SK-N-SH (cell line): ENCODE measurements at regions not wholly inside any gene's neighbourhood (a gene's known extent, or its start where the extent isn't known, plus 50 kb on each side); places are given as distances from the start of the nearest gene placed in this dataset.

Source experiments
- EZH2phosphoT487 ChIP-seq: fragments of 200-600 bp; sonication (generic); IDR thresholded peaks from 2 replicates; pipeline ENCODE4 v1.6.1; 2017; ENCODE audit warnings: low read depth, mixed run types, mild to moderate bottlenecking, antibody characterized with exemption, moderate library complexity, borderline replicate concordance
- JUND ChIP-seq: IDR thresholded peaks from 2 replicates; pipeline ENCODE4 v1.4.0; 2012
- POLR2AphosphoS5 ChIP-seq: IDR thresholded peaks from 2 replicates; pipeline ENCODE4 v1.6.1; 2012; ENCODE audit warnings: low read depth, low read length
- RAD21 ChIP-seq: IDR thresholded peaks from 2 replicates; pipeline ENCODE4 v1.6.1; 2012; ENCODE audit warnings: mild to moderate bottlenecking, low read length
- SIN3A ChIP-seq: IDR thresholded peaks from 2 replicates; pipeline ENCODE4 v1.6.1; 2012; ENCODE audit warnings: low read depth, mild to moderate bottlenecking, low read length, moderate library complexity, borderline replicate concordance
- TAF1 ChIP-seq: IDR thresholded peaks from 2 replicates; pipeline ENCODE4 v1.6.1; 2012; ENCODE audit warnings: low read depth, mild to moderate bottlenecking, low read length, moderate library complexity, borderline replicate concordance
- TF ChIP-seq, protein P1 (sequence below): fragments of 200-600 bp; sonication (generic); IDR thresholded peaks from 2 replicates; pipeline ENCODE4 v1.6.1; 2017; ENCODE audit warnings: antibody characterized with exemption, mild to moderate bottlenecking, moderate library complexity
- TF ChIP-seq, protein P2 (sequence below): IDR thresholded peaks from 2 replicates; pipeline ENCODE4 v1.4.0; 2012; ENCODE audit warnings: low read depth
- TF ChIP-seq, protein P3 (sequence below): IDR thresholded peaks from 2 replicates; pipeline ENCODE4 v1.6.1; 2012; ENCODE audit warnings: mild to moderate bottlenecking, low read depth, low read length, moderate library complexity
- TF ChIP-seq, protein P4 (sequence below): fragments of 150-350 bp; IDR thresholded peaks from 2 replicates; pipeline ENCODE4 v1.6.1; 2017; ENCODE audit warnings: antibody characterized with exemption, low read length, low read depth, borderline replicate concordance

DNA sequence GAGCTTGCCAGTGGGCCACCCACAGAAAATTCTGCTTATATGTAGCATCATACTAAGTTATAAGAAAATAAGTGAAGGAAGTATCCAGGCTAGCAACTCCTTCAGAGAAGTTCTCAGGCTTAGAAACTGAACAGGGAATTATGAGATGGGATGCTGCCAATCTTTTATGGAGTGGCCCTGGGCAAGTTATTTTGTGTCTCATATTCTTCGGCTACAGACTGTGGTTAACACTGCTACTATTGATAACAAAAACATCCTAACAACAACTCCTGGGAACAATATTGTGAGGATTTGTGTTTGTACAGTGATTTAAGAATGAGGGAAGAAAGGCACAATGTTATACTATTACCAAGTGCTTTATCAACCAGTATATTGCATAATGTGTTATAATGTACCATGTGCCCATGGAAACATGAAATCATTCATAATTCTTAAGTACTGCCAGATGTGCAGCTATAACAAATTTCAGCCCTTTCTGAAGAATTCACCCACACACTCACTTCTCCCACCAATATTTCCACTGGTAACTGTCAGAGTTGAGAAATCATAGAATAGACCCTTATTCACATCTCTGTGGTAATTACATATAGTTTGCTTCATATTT lies 113.3 kb upstream of the SOX5 start:
- TF ChIP-seq, protein P1, sequence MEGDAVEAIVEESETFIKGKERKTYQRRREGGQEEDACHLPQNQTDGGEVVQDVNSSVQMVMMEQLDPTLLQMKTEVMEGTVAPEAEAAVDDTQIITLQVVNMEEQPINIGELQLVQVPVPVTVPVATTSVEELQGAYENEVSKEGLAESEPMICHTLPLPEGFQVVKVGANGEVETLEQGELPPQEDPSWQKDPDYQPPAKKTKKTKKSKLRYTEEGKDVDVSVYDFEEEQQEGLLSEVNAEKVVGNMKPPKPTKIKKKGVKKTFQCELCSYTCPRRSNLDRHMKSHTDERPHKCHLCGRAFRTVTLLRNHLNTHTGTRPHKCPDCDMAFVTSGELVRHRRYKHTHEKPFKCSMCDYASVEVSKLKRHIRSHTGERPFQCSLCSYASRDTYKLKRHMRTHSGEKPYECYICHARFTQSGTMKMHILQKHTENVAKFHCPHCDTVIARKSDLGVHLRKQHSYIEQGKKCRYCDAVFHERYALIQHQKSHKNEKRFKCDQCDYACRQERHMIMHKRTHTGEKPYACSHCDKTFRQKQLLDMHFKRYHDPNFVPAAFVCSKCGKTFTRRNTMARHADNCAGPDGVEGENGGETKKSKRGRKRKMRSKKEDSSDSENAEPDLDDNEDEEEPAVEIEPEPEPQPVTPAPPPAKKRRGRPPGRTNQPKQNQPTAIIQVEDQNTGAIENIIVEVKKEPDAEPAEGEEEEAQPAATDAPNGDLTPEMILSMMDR: no peak
- TF ChIP-seq, protein P2, sequence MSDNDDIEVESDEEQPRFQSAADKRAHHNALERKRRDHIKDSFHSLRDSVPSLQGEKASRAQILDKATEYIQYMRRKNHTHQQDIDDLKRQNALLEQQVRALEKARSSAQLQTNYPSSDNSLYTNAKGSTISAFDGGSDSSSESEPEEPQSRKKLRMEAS: no peak
- TF ChIP-seq TAF1 (no peak), SIN3A (no peak), POLR2AphosphoS5 (no peak), RAD21 (no peak), EZH2phosphoT487 (no peak), JUND (no peak)
- TF ChIP-seq, protein P3, sequence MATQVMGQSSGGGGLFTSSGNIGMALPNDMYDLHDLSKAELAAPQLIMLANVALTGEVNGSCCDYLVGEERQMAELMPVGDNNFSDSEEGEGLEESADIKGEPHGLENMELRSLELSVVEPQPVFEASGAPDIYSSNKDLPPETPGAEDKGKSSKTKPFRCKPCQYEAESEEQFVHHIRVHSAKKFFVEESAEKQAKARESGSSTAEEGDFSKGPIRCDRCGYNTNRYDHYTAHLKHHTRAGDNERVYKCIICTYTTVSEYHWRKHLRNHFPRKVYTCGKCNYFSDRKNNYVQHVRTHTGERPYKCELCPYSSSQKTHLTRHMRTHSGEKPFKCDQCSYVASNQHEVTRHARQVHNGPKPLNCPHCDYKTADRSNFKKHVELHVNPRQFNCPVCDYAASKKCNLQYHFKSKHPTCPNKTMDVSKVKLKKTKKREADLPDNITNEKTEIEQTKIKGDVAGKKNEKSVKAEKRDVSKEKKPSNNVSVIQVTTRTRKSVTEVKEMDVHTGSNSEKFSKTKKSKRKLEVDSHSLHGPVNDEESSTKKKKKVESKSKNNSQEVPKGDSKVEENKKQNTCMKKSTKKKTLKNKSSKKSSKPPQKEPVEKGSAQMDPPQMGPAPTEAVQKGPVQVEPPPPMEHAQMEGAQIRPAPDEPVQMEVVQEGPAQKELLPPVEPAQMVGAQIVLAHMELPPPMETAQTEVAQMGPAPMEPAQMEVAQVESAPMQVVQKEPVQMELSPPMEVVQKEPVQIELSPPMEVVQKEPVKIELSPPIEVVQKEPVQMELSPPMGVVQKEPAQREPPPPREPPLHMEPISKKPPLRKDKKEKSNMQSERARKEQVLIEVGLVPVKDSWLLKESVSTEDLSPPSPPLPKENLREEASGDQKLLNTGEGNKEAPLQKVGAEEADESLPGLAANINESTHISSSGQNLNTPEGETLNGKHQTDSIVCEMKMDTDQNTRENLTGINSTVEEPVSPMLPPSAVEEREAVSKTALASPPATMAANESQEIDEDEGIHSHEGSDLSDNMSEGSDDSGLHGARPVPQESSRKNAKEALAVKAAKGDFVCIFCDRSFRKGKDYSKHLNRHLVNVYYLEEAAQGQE: no peak
- TF ChIP-seq, protein P4, sequence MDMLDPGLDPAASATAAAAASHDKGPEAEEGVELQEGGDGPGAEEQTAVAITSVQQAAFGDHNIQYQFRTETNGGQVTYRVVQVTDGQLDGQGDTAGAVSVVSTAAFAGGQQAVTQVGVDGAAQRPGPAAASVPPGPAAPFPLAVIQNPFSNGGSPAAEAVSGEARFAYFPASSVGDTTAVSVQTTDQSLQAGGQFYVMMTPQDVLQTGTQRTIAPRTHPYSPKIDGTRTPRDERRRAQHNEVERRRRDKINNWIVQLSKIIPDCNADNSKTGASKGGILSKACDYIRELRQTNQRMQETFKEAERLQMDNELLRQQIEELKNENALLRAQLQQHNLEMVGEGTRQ: no peak
